SK-N-SH (cell line): ENCODE measurements at regions not wholly inside any gene's neighbourhood (a gene's known extent, or its start where the extent isn't known, plus 50 kb on each side); places are given as distances from the start of the nearest gene placed in this dataset.

Experiments
- ELF1 ChIP-seq: IDR thresholded peaks from 2 replicates; pipeline ENCODE4 v1.4.0; 2012
- EZH2phosphoT487 ChIP-seq: fragments of 200-600 bp; sonication (generic); IDR thresholded peaks from 2 replicates; pipeline ENCODE4 v1.6.1; 2017; ENCODE audit warnings: low read depth, mixed run types, mild to moderate bottlenecking, antibody characterized with exemption, moderate library complexity, borderline replicate concordance
- GABPA ChIP-seq: IDR thresholded peaks from 2 replicates; pipeline ENCODE4 v1.4.0; 2012; ENCODE audit warnings: low read depth, mild to moderate bottlenecking
- GATA2 ChIP-seq: sonication (generic); formaldehyde crosslinking; IDR thresholded peaks from 2 replicates; pipeline ENCODE4 v1.5.0; 2020; ENCODE audit warnings: mild to moderate bottlenecking, missing genetic modification reagents
- RAD21 ChIP-seq: IDR thresholded peaks from 2 replicates; pipeline ENCODE4 v1.6.1; 2012; ENCODE audit warnings: mild to moderate bottlenecking, low read length
- SIN3A ChIP-seq: IDR thresholded peaks from 2 replicates; pipeline ENCODE4 v1.6.1; 2012; ENCODE audit warnings: low read depth, mild to moderate bottlenecking, low read length, moderate library complexity, borderline replicate concordance
- TAF1 ChIP-seq: IDR thresholded peaks from 2 replicates; pipeline ENCODE4 v1.6.1; 2012; ENCODE audit warnings: low read depth, mild to moderate bottlenecking, low read length, moderate library complexity, borderline replicate concordance
- TCF12 ChIP-seq: IDR thresholded peaks from 2 replicates; pipeline ENCODE4 v1.4.0; 2012
- TEAD4 ChIP-seq: IDR thresholded peaks from 2 replicates; pipeline ENCODE4 v1.4.0; 2012; ENCODE audit warnings: mild to moderate bottlenecking, borderline replicate concordance; ENCODE audit not compliant: insufficient read depth
- YY1 ChIP-seq: IDR thresholded peaks from 2 replicates; pipeline ENCODE4 v1.4.0; 2012; ENCODE audit warnings: low read depth, mild to moderate bottlenecking
- TF ChIP-seq, protein P1 (sequence below): fragments of 200-600 bp; sonication (generic); IDR thresholded peaks from 2 replicates; pipeline ENCODE4 v1.6.1; 2017; ENCODE audit warnings: antibody characterized with exemption, mild to moderate bottlenecking, moderate library complexity
- TF ChIP-seq, protein P2 (sequence below): IDR thresholded peaks from 2 replicates; pipeline ENCODE4 v1.6.1; 2012; ENCODE audit warnings: mild to moderate bottlenecking, low read depth, low read length, moderate library complexity
- TF ChIP-seq, protein P3 (sequence below): IDR thresholded peaks from 2 replicates; pipeline ENCODE4 v1.4.0; 2012; ENCODE audit warnings: low read depth, borderline replicate concordance
- TF ChIP-seq, protein P4 (sequence below): IDR thresholded peaks from 2 replicates; pipeline ENCODE4 v1.4.0; 2012; ENCODE audit warnings: low read depth

DNA sequence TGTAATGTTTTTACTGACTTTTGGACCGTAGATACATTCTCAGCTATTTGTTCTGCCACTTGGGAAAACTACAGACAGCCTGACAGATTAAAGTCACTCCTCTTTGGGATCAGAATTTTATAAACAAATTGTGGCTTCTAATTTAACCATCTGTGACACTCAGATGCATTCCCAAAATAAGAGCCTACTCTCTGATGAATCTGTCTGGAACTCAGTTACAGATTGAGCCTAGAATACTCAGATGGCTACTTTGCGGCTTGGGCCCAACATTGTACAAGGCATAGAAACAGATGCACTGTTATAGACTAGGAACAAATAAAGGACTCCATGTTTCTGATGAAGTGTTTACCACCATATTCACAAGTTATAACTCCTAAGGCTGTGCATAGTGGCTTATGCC, 291.0 kb upstream of the SLITRK6 start:
- TF ChIP-seq, protein P1, sequence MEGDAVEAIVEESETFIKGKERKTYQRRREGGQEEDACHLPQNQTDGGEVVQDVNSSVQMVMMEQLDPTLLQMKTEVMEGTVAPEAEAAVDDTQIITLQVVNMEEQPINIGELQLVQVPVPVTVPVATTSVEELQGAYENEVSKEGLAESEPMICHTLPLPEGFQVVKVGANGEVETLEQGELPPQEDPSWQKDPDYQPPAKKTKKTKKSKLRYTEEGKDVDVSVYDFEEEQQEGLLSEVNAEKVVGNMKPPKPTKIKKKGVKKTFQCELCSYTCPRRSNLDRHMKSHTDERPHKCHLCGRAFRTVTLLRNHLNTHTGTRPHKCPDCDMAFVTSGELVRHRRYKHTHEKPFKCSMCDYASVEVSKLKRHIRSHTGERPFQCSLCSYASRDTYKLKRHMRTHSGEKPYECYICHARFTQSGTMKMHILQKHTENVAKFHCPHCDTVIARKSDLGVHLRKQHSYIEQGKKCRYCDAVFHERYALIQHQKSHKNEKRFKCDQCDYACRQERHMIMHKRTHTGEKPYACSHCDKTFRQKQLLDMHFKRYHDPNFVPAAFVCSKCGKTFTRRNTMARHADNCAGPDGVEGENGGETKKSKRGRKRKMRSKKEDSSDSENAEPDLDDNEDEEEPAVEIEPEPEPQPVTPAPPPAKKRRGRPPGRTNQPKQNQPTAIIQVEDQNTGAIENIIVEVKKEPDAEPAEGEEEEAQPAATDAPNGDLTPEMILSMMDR: no peak
- no peak for TF ChIP-seq TCF12
- TF ChIP-seq RAD21: no peak
- TF ChIP-seq EZH2phosphoT487: no peak
- no peak for TF ChIP-seq GABPA
- no peak for TF ChIP-seq TEAD4
- TF ChIP-seq, protein P2, sequence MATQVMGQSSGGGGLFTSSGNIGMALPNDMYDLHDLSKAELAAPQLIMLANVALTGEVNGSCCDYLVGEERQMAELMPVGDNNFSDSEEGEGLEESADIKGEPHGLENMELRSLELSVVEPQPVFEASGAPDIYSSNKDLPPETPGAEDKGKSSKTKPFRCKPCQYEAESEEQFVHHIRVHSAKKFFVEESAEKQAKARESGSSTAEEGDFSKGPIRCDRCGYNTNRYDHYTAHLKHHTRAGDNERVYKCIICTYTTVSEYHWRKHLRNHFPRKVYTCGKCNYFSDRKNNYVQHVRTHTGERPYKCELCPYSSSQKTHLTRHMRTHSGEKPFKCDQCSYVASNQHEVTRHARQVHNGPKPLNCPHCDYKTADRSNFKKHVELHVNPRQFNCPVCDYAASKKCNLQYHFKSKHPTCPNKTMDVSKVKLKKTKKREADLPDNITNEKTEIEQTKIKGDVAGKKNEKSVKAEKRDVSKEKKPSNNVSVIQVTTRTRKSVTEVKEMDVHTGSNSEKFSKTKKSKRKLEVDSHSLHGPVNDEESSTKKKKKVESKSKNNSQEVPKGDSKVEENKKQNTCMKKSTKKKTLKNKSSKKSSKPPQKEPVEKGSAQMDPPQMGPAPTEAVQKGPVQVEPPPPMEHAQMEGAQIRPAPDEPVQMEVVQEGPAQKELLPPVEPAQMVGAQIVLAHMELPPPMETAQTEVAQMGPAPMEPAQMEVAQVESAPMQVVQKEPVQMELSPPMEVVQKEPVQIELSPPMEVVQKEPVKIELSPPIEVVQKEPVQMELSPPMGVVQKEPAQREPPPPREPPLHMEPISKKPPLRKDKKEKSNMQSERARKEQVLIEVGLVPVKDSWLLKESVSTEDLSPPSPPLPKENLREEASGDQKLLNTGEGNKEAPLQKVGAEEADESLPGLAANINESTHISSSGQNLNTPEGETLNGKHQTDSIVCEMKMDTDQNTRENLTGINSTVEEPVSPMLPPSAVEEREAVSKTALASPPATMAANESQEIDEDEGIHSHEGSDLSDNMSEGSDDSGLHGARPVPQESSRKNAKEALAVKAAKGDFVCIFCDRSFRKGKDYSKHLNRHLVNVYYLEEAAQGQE: no peak
- TF ChIP-seq YY1: no peak
- TF ChIP-seq, protein P3, sequence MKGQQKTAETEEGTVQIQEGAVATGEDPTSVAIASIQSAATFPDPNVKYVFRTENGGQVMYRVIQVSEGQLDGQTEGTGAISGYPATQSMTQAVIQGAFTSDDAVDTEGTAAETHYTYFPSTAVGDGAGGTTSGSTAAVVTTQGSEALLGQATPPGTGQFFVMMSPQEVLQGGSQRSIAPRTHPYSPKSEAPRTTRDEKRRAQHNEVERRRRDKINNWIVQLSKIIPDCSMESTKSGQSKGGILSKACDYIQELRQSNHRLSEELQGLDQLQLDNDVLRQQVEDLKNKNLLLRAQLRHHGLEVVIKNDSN: no peak
- no peak for TF ChIP-seq GATA2
- TF ChIP-seq SIN3A: no peak
- TF ChIP-seq TAF1: no peak
- TF ChIP-seq, protein P4, sequence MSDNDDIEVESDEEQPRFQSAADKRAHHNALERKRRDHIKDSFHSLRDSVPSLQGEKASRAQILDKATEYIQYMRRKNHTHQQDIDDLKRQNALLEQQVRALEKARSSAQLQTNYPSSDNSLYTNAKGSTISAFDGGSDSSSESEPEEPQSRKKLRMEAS: no peak
- no peak for TF ChIP-seq ELF1
